Hepatocyte (in vitro differentiated cells): ENCODE measurements at regions not wholly inside any gene's neighbourhood (a gene's known extent, or its start where the extent isn't known, plus 50 kb on each side); places are given as distances from the start of the nearest gene placed in this dataset.
A peak's percentile ranks its signal among the peaks of the same experiment; 100 is the strongest.

ENCODE experiments used
- DNase-seq: peaks from one replicate; pipeline ENCODE4 v3.0.0-alpha.2; 2016; ENCODE audit warnings: low spot score
- H2AFZ ChIP-seq: fragments of 200-600 bp; sonication (generic); 2 replicates; pipeline ENCODE4 v1.6.0; 2016; ENCODE audit warnings: antibody characterized with exemption, mild to moderate bottlenecking
- H3K27ac ChIP-seq: fragments of 200-600 bp; sonication (generic); 2 replicates; pipeline ENCODE4 v1.5.1; 2016; ENCODE audit warnings: mild to moderate bottlenecking
- H3K27me3 ChIP-seq: fragments of 200-600 bp; sonication (generic); 2 replicates; pipeline ENCODE4 v1.6.1; 2016
- H3K36me3 ChIP-seq: fragments of 200-600 bp; sonication (generic); replicated peaks from 2 replicates; pipeline ENCODE4 v1.5.1; 2016; ENCODE audit warnings: low read depth; ENCODE audit not compliant: insufficient read depth
- H3K4me1 ChIP-seq: fragments of 200-600 bp; sonication (generic); 2 replicates; pipeline ENCODE4 v1.5.1; 2016; ENCODE audit warnings: mild to moderate bottlenecking, moderate library complexity; ENCODE audit not compliant: insufficient read depth
- H3K4me2 ChIP-seq: fragments of 200-600 bp; sonication (generic); 2 replicates; pipeline ENCODE4 v1.6.0; 2016
- H3K4me3 ChIP-seq: fragments of 200-600 bp; sonication (generic); 2 replicates; pipeline ENCODE4 v1.5.1; 2016; ENCODE audit warnings: mild to moderate bottlenecking
- H3K79me2 ChIP-seq: fragments of 200-600 bp; sonication (generic); 2 replicates; pipeline ENCODE4 v1.6.0; 2017; ENCODE audit warnings: mild to moderate bottlenecking
- H3K9me2 ChIP-seq: fragments of 200-600 bp; sonication (generic); replicated peaks from 2 replicates; pipeline ENCODE4 v1.6.0; 2017; ENCODE audit warnings: mild to moderate bottlenecking; ENCODE audit not compliant: insufficient read depth
- H3K9me3 ChIP-seq: fragments of 200-600 bp; sonication (generic); 2 replicates; pipeline ENCODE4 v1.5.1; 2016; ENCODE audit warnings: low read depth, mild to moderate bottlenecking
- H4K20me1 ChIP-seq: fragments of 200-600 bp; sonication (generic); 2 replicates; pipeline ENCODE4 v1.6.0; 2016; ENCODE audit warnings: mild to moderate bottlenecking; ENCODE audit not compliant: insufficient read depth, poor library complexity, severe bottlenecking
- EZH2 ChIP-seq: fragments of 200-600 bp; sonication (generic); IDR thresholded peaks from 2 replicates; pipeline ENCODE4 v1.6.1; 2016; ENCODE audit warnings: antibody characterized with exemption, mild to moderate bottlenecking, borderline replicate concordance
- EZH2phosphoT487 ChIP-seq: fragments of 200-600 bp; sonication (generic); IDR thresholded peaks from one replicate; pipeline ENCODE4 v1.6.1; 2018; ENCODE audit warnings: antibody characterized with exemption, mild to moderate bottlenecking, low read depth, moderate library complexity; ENCODE audit not compliant: unreplicated experiment, severe bottlenecking
- WGBS: methylation state at CpG from one replicate; pipeline ENCODE4 v1.1.6; 2016; ENCODE audit warnings: low lambda C conversion rate; ENCODE audit errors: missing lambda C conversion rate; 5-methylcytosine and 5-hydroxymethylcytosine counted together
- TF ChIP-seq, protein P1 (sequence below): fragments of 200-600 bp; sonication (generic); IDR thresholded peaks from 2 replicates; pipeline ENCODE4 v1.5.1; 2016; ENCODE audit warnings: antibody characterized with exemption, mild to moderate bottlenecking; ENCODE audit not compliant: poor library complexity

DNA sequence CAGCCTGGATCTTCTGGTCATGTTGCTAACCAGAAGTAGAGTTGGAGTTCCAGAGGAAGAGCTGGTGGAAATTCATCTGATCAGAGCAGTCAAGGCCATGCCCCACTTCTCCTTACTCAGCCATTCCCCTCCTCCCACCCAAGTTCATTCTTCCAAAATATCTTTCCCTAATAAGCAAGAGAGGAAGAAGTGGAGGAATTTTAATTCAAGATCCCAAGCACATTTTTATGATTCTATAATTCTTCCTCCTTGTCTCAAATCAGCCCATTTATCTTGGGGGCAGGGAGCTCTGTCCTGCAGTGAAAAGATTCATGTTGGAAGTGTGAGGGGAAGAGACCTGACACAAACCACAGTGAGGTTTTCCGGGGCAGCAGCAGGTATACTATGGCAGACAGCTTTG, 85.0 kb upstream of the GALNT15 start:
- no peak overlapping the region for H3K4me3 ChIP-seq
- 86% methylated on average over 1 of the region's 1 CpG for WGBS
- TF ChIP-seq, protein P1, sequence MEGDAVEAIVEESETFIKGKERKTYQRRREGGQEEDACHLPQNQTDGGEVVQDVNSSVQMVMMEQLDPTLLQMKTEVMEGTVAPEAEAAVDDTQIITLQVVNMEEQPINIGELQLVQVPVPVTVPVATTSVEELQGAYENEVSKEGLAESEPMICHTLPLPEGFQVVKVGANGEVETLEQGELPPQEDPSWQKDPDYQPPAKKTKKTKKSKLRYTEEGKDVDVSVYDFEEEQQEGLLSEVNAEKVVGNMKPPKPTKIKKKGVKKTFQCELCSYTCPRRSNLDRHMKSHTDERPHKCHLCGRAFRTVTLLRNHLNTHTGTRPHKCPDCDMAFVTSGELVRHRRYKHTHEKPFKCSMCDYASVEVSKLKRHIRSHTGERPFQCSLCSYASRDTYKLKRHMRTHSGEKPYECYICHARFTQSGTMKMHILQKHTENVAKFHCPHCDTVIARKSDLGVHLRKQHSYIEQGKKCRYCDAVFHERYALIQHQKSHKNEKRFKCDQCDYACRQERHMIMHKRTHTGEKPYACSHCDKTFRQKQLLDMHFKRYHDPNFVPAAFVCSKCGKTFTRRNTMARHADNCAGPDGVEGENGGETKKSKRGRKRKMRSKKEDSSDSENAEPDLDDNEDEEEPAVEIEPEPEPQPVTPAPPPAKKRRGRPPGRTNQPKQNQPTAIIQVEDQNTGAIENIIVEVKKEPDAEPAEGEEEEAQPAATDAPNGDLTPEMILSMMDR = no peak
- no peak for TF ChIP-seq EZH2
- no peak for TF ChIP-seq EZH2phosphoT487
- H4K20me1 ChIP-seq = no peaks in the 10 kb centered on the region
- H3K4me1 ChIP-seq = no peaks in the 10 kb centered on the region
- no peaks in the 10 kb centered on the region for H3K27me3 ChIP-seq
- H3K9me3 ChIP-seq = no peaks in the 10 kb centered on the region
- H3K9me2 ChIP-seq = no peaks in the 10 kb centered on the region
- DNase-seq = no peak
- H3K27ac ChIP-seq = no peak overlapping the region
- no peaks in the 10 kb centered on the region for H3K36me3 ChIP-seq
- H3K4me2 ChIP-seq = no peak overlapping the region
- H2AFZ ChIP-seq = no peak overlapping the region
- H3K79me2 ChIP-seq = no peaks in the 10 kb centered on the region

DNA sequence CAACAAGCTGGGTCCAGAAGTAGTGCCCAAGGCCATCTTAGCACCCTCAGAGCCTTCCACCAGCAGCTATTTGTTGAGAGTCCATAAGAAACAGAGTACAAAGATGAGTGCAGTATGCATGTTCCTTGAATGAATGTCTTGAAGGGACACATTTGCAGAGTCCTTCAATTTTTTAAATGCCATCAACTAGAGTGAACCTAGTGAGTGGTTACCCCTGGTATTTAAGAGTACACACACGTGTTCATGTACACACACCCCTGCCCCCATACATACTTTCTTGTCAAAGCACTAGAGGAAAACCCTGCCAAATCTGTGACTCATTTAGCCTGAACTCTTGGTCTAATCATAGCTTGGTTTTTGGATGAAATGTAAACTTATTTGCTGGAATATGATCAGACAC, 84.5 kb upstream of the GALNT15 start:
- H3K4me3 ChIP-seq = no peak overlapping the region
- H3K4me1 ChIP-seq = no peaks in the 10 kb centered on the region
- no peaks in the 10 kb centered on the region for H3K36me3 ChIP-seq
- H3K27ac ChIP-seq = no peak overlapping the region
- 11% methylated on average over 1 of the region's 1 CpG for WGBS
- H3K9me3 ChIP-seq = no peaks in the 10 kb centered on the region
- H4K20me1 ChIP-seq = no peaks in the 10 kb centered on the region
- no peaks in the 10 kb centered on the region for H3K27me3 ChIP-seq
- no peak overlapping the region for H3K4me2 ChIP-seq
- H3K9me2 ChIP-seq = no peaks in the 10 kb centered on the region
- H3K79me2 ChIP-seq = no peaks in the 10 kb centered on the region
- TF ChIP-seq EZH2phosphoT487 (no peak), EZH2 (no peak)
- TF ChIP-seq, protein P1 = no peak
- no peak overlapping the region for H2AFZ ChIP-seq
- DNase-seq = peak; percentile 26

DNA sequence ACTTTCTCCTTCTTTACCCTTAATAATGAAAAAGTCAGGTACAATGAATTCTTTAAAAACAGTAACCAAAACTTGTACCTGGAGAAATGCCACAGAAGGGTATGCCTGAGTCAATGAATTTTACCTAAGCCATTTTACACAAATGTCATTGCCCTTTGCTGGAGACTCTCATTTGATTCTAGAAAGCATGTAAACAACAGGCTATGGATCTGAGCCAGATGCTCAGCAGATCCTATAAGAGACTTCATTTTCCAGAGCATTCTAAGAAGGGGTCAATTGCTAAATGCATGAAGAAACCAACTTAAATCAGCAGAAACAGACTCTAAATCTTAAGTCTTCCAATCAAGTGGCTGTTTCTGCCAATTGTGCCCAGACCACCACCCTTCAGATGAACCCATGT, 83.8 kb upstream of the GALNT15 start:
- Histone ChIP-seq H3K4me1 (no peaks in the 10 kb centered on the region), H3K27ac (no peak overlapping the region), H3K27me3 (no peaks in the 10 kb centered on the region), H4K20me1 (no peaks in the 10 kb centered on the region), H3K36me3 (no peaks in the 10 kb centered on the region), H3K4me2 (no peak overlapping the region), H3K9me2 (no peaks in the 10 kb centered on the region), H3K9me3 (no peaks in the 10 kb centered on the region), H3K79me2 (no peaks in the 10 kb centered on the region), H3K4me3 (no peak overlapping the region), H2AFZ (no peak overlapping the region)
- no peak for DNase-seq
- TF ChIP-seq, protein P1 = no peak
- TF ChIP-seq EZH2phosphoT487 (no peak), EZH2 (no peak)

DNA sequence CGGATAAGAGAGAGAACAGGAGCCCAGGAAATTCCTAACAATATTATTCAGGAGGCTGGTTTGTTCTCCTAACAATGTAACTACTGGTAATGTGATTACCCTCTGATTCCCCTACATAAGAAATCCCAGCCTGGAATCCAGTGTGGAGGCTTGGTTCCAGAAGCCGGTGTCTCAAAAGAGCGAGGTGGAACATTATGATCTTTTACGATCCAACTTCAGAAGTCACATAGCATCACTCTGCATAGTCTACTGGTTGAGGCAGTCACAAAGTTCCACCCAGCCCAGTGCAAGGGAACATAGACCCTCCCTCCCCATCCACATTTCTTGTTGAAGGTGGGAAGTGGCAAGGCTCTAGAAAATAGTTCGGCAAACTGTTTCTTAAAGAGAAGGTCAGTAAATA, 81.6 kb upstream of the GALNT15 start:
- no peak overlapping the region for H3K27ac ChIP-seq
- 87% methylated on average over 5 of the region's 5 CpGs for WGBS
- no peaks in the 10 kb centered on the region for H4K20me1 ChIP-seq
- no peaks in the 10 kb centered on the region for H3K9me3 ChIP-seq
- no peak overlapping the region for H2AFZ ChIP-seq
- no peaks in the 10 kb centered on the region for H3K4me1 ChIP-seq
- H3K36me3 ChIP-seq = no peaks in the 10 kb centered on the region
- no peaks in the 10 kb centered on the region for H3K27me3 ChIP-seq
- TF ChIP-seq, protein P1 = no peak
- no peak for TF ChIP-seq EZH2phosphoT487
- no peak for TF ChIP-seq EZH2
- no peaks in the 10 kb centered on the region for H3K79me2 ChIP-seq
- no peaks in the 10 kb centered on the region for H3K9me2 ChIP-seq
- H3K4me3 ChIP-seq = no peak overlapping the region
- H3K4me2 ChIP-seq = no peak overlapping the region
- DNase-seq = no peak
